SK-N-SH (cell line): ENCODE measurements at regions not wholly inside any gene's neighbourhood (a gene's known extent, or its start where the extent isn't known, plus 50 kb on each side); places are given as distances from the start of the nearest gene placed in this dataset.
A peak's percentile ranks its signal among the peaks of the same experiment; 100 is the strongest.

Experiments used
- CTCF ChIA-PET: fragments of 300-600, 350-600 bp; formaldehyde crosslinking; extraction: SDS; loops from one replicate; lab custom pipeline; 2021; lab: Yijun Ruan, JAX
- POLR2A ChIA-PET: fragments of 350-600 bp; sonication (Branson Sonifier 250); formaldehyde crosslinking; extraction: SDS; loops from one replicate; lab custom pipeline; 2020; ENCODE audit warnings: antibody characterized with exemption, inconsistent platforms; lab: Yijun Ruan, JAX
- DNase-seq: peaks from one replicate; pipeline ENCODE4 v3.0.0; 2012
- H2AFZ ChIP-seq: fragments of 200-600 bp; sonication (generic); 2 replicates; pipeline ENCODE4 v1.8.1; 2016; ENCODE audit warnings: antibody characterized with exemption, mild to moderate bottlenecking, low read depth
- H3F3A ChIP-seq: fragments of 200-600 bp; sonication (generic); replicated peaks from 2 replicates; pipeline ENCODE3; 2016; ENCODE audit warnings: antibody characterized with exemption, mild to moderate bottlenecking; ENCODE audit not compliant: insufficient read depth
- H3K27ac ChIP-seq, 2 experiments: fragments of 200-500 bp in 1 of 2; fragments of 200-600 bp in 1 of 2; sonication (Bioruptor generic) in 1 of 2; sonication (generic), shearing (Covaris generic) in 1 of 2; 2 replicates each; pipeline versions ENCODE4 v1.5.1 to v1.6.1; 2014 to 2016; ENCODE audit warnings: low read depth in 2 of 2, inconsistent platforms in 1 of 2, low read length in 1 of 2, mild to moderate bottlenecking in 1 of 2, mixed read lengths in 1 of 2
- H3K27me3 ChIP-seq: fragments of 200-600 bp; sonication (generic), shearing (Covaris generic); 2 replicates; pipeline ENCODE4 v1.6.1; 2016; ENCODE audit warnings: mixed run types; ENCODE audit not compliant: insufficient read depth
- H3K36me3 ChIP-seq, 2 experiments: fragments of 200-500 bp in 1 of 2; fragments of 200-600 bp in 1 of 2; sonication (Bioruptor generic) in 1 of 2; sonication (generic) in 1 of 2; replicated peaks in 1 of 2; 2 replicates each; pipeline versions ENCODE3 to v1.5.1; 2014 to 2016; ENCODE audit warnings: low read length in 1 of 2, mild to moderate bottlenecking in 1 of 2; ENCODE audit not compliant: insufficient read depth in 2 of 2, control insufficient read depth in 1 of 2
- H3K4me1 ChIP-seq, 2 experiments: fragments of 200-500 bp in 1 of 2; fragments of 200-600 bp in 1 of 2; sonication (Bioruptor generic) in 1 of 2; sonication (generic), shearing (Covaris generic) in 1 of 2; 2 replicates each; pipeline versions ENCODE4 v1.5.1 to v1.6.1; 2014 to 2016; ENCODE audit warnings: low read depth in 1 of 2, low read length in 1 of 2, mixed run types in 1 of 2; ENCODE audit not compliant: insufficient read depth in 2 of 2, control insufficient read depth in 1 of 2
- H3K4me2 ChIP-seq: fragments of 200-600 bp; sonication (generic), shearing (Covaris generic); 2 replicates; pipeline ENCODE4 v1.6.1; 2017; ENCODE audit warnings: mixed run types
- H3K4me3 ChIP-seq, 2 experiments: fragments of 200-500 bp in 1 of 2; fragments of 200-600 bp in 1 of 2; sonication (Bioruptor generic) in 1 of 2; sonication (generic), shearing (Covaris generic) in 1 of 2; 2 replicates each; pipeline versions ENCODE4 v1.5.1 to v1.8.1; 2014 to 2016; ENCODE audit warnings: low read depth in 2 of 2, inconsistent platforms in 1 of 2, low read length in 1 of 2, mild to moderate bottlenecking in 1 of 2, mixed read lengths in 1 of 2, moderate library complexity in 1 of 2
- H3K79me2 ChIP-seq: fragments of 200-600 bp; sonication (generic); 2 replicates; pipeline ENCODE4 v1.8.1; 2017; ENCODE audit warnings: mild to moderate bottlenecking; ENCODE audit not compliant: insufficient read depth
- H3K9ac ChIP-seq: fragments of 200-600 bp; sonication (generic); 2 replicates; pipeline ENCODE4 v1.6.1; 2017; ENCODE audit warnings: mixed run types
- H3K9me2 ChIP-seq: fragments of 200-600 bp; sonication (generic); 2 replicates; pipeline ENCODE4 v1.6.1; 2017; ENCODE audit warnings: mixed run types
- H3K9me3 ChIP-seq: fragments of 200-600 bp; sonication (generic); 2 replicates; pipeline ENCODE4 v1.6.1; 2017; ENCODE audit warnings: mixed run types, mild to moderate bottlenecking, moderate library complexity
- H4K20me1 ChIP-seq: fragments of 200-600 bp; sonication (generic); 2 replicates; pipeline ENCODE4 v1.6.1; 2017; ENCODE audit warnings: mild to moderate bottlenecking, mixed run types; ENCODE audit not compliant: insufficient read depth
- ELF1 ChIP-seq: IDR thresholded peaks from 2 replicates; pipeline ENCODE4 v1.4.0; 2012
- EP300 ChIP-seq, 2 experiments: IDR thresholded peaks; 2 replicates each; pipeline versions ENCODE4 v1.4.0 to v1.6.1; 2012; ENCODE audit warnings: borderline replicate concordance in 1 of 2, low read depth in 1 of 2, low read length in 1 of 2
- FOSL2 ChIP-seq: IDR thresholded peaks from 2 replicates; pipeline ENCODE4 v1.4.0; 2012; ENCODE audit warnings: low read depth, mild to moderate bottlenecking, moderate library complexity, borderline replicate concordance
- FOXM1 ChIP-seq: IDR thresholded peaks from 2 replicates; pipeline ENCODE4 v1.4.0; 2012; ENCODE audit warnings: low read depth, mild to moderate bottlenecking
- GABPA ChIP-seq: IDR thresholded peaks from 2 replicates; pipeline ENCODE4 v1.4.0; 2012; ENCODE audit warnings: low read depth, mild to moderate bottlenecking
- JUND ChIP-seq: IDR thresholded peaks from 2 replicates; pipeline ENCODE4 v1.4.0; 2012
- MEF2A ChIP-seq: IDR thresholded peaks from 2 replicates; pipeline ENCODE4 v1.4.0; 2012; ENCODE audit warnings: low read depth, borderline replicate concordance
- NFIC ChIP-seq: IDR thresholded peaks from 2 replicates; pipeline ENCODE4 v1.4.0; 2012; ENCODE audit warnings: borderline replicate concordance
- PBX3 ChIP-seq: IDR thresholded peaks from 2 replicates; pipeline ENCODE4; 2012
- POLR2AphosphoS5 ChIP-seq: IDR thresholded peaks from 2 replicates; pipeline ENCODE4 v1.6.1; 2012; ENCODE audit warnings: low read depth, low read length
- REST ChIP-seq: IDR thresholded peaks from 2 replicates; pipeline ENCODE4 v1.6.1; 2012; ENCODE audit warnings: mild to moderate bottlenecking, low read depth, low read length, moderate library complexity
- RXRA ChIP-seq: IDR thresholded peaks from 2 replicates; pipeline ENCODE4 v1.4.0; 2012; ENCODE audit warnings: low read depth, mild to moderate bottlenecking, borderline replicate concordance
- TCF12 ChIP-seq: IDR thresholded peaks from 2 replicates; pipeline ENCODE4 v1.4.0; 2012
- TEAD4 ChIP-seq: IDR thresholded peaks from 2 replicates; pipeline ENCODE4 v1.4.0; 2012; ENCODE audit warnings: mild to moderate bottlenecking, borderline replicate concordance; ENCODE audit not compliant: insufficient read depth
- USF1 ChIP-seq: IDR thresholded peaks from 2 replicates; pipeline ENCODE4 v1.4.0; 2012; ENCODE audit warnings: low read depth, borderline replicate concordance
- USF2 ChIP-seq: fragments of 150-350 bp; IDR thresholded peaks from 2 replicates; pipeline ENCODE4 v1.6.1; 2017; ENCODE audit warnings: antibody characterized with exemption, low read length, low read depth, borderline replicate concordance
- WGBS: methylation state at CpG from one replicate; pipeline ENCODE4 v1.1.6; 2017; ENCODE audit warnings: low lambda C conversion rate; 5-methylcytosine and 5-hydroxymethylcytosine counted together
- TF ChIP-seq, protein P1 (sequence below): IDR thresholded peaks from 2 replicates; pipeline ENCODE4 v1.4.0; 2012; ENCODE audit warnings: low read depth

DNA sequence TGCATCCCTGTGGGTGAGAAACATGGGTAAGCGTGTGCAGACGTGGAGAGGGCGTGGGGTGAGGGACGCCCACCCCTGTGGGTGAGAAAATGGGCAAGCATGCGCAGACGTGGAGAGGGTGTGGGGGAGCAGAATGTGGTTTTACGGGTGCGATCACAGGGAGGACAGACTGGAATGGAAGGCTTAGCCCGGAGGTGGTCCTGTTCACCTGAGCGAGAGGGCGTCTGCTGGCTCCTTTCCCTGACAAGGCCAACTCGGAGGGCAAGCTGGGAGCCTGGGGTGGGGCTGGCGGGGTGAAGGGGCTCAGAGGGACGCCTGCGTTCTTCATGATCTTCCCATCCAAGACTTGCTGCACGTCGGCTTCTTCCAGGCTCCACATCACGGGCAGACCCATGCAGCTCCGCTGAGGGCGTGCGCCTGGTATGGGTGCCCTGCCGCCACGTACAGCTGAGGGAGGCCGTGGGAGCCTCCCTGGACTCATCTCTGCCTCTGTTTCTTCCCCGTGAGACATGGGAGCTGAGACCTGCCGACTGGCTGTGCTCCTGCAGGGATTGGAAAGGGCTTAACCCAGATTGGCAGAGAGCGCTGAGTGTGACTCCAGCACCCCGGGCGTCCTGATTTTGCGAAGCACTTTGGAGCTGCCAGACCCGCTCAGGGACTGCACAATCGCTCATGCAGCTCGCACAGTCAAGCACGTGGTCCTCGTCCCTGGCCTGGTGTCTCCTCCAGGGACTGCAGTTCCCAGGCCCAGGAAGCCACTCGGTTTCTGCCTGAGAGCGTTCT, 74.3 kb upstream of the SHH start:
- Histone ChIP-seq H3K4me1 (peaks cover 0 to 8% of the 10 kb centered on the region in 2 experiments; a peak in 2 of 4 replicates), H3F3A (no peaks in the 10 kb centered on the region), H3K9me3 (no peaks in the 10 kb centered on the region), H3K9me2 (no peaks in the 10 kb centered on the region), H3K4me2 (no peak overlapping the region), H3K4me3 (no peak overlapping the region), H4K20me1 (no peaks in the 10 kb centered on the region), H3K9ac (no peak overlapping the region), H3K36me3 (no peaks in the 10 kb centered on the region), H3K79me2 (no peaks in the 10 kb centered on the region), H3K27me3 (peaks cover 26% of the 10 kb centered on the region; the same call in 1 of the 2 replicates), H2AFZ (no peak overlapping the region), H3K27ac (no peak overlapping the region)
- POLR2A ChIA-PET, result no interaction called here
- DNase-seq, result no peak
- TF ChIP-seq USF1 (no peak), TCF12 (no peak), NFIC (no peak), PBX3 (no peak), TEAD4 (no peak), POLR2AphosphoS5 (no peak), FOXM1 (no peak)
- WGBS, result 50% methylated on average over 37 of the region's 37 CpGs
- CTCF ChIA-PET, result interaction anchor here (0.7 kb wide), 1 partner anchor 9 kb away, joined by 3 read pairs; no protein-coding TSS in a partner anchor

- 19% methylated on average over 22 of the region's 24 CpGs for WGBS
- no peaks in the 10 kb centered on the region for H3K36me3 ChIP-seq
- POLR2A ChIA-PET, result no interaction called here
- CTCF ChIA-PET, result no interaction called here
- 0 out of 4 replicates have a peak overlapping the region, but pooled peaks of 1 of the 2 experiments have one; percentile 12 for H3K4me3 ChIP-seq
- peak overlapping the region; percentile 90 for H2AFZ ChIP-seq
- H3K9me3 ChIP-seq, result no peaks in the 10 kb centered on the region
- H3K4me2 ChIP-seq, result peak overlapping the region; percentile 35
- no peak for DNase-seq
- no peaks in the 10 kb centered on the region for H3K79me2 ChIP-seq
- peaks cover 0 to 8% of the 10 kb centered on the region in 2 experiments; a peak in 2 of 4 replicates for H3K4me1 ChIP-seq
- no peaks in the 10 kb centered on the region for H3K9me2 ChIP-seq
- H3F3A ChIP-seq, result no peaks in the 10 kb centered on the region
- H3K9ac ChIP-seq, result peak overlapping the region; percentile 43; the same call in 1 of the 2 replicates
- no peak overlapping the region for H3K27ac ChIP-seq
- H4K20me1 ChIP-seq, result no peaks in the 10 kb centered on the region
- H3K27me3 ChIP-seq, result peaks cover 37% of the 10 kb centered on the region; the same call in 1 of the 2 replicates
- TF ChIP-seq TEAD4, result no peak
- TF ChIP-seq ELF1, result no peak
- no peak for TF ChIP-seq RXRA
- no peak for TF ChIP-seq REST
- TF ChIP-seq FOSL2, result peak; percentile 57; the same call in 1 of the 2 replicates
- TF ChIP-seq EP300 (IDR thresholded peaks at IDR 0.05; ENCODE audit: borderline replicate concordance in 1 of 2, low read depth in 1 of 2, low read length in 1 of 2), result no peak
- no peak for TF ChIP-seq JUND
- TF ChIP-seq, protein P1, sequence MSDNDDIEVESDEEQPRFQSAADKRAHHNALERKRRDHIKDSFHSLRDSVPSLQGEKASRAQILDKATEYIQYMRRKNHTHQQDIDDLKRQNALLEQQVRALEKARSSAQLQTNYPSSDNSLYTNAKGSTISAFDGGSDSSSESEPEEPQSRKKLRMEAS, result peak; percentile 73
- TF ChIP-seq NFIC, result no peak
- no peak for TF ChIP-seq MEF2A
- TF ChIP-seq GABPA, result no peak
- no peak for TF ChIP-seq USF2
These were observed 73.2 kb upstream of the SHH start for GRCh38 chr7:155885167-155886155.
